Spinal cord (tissue), 9 donors: ENCODE measurements at regions not wholly inside any gene's neighbourhood (a gene's known extent, or its start where the extent isn't known, plus 50 kb on each side); places are given as distances from the start of the nearest gene placed in this dataset.

Experiments
- DNase-seq, 6 donors: peaks; one replicate each; pipeline versions ENCODE4 v3.0.0 to v3.0.0-alpha.2; 2013 to 2015; ENCODE audit warnings: low spot score in 6 of 6, low read depth in 4 of 6
- H3K27ac ChIP-seq: one replicate; pipeline ENCODE4 v1.5.1; 2013; ENCODE audit warnings: low read depth, low read length, control low read depth
- H3K27me3 ChIP-seq: one replicate; pipeline ENCODE4 v1.6.1; 2013; ENCODE audit warnings: low read length; ENCODE audit not compliant: control insufficient read depth, insufficient read depth
- H3K36me3 ChIP-seq: one replicate; pipeline ENCODE4 v1.6.1; 2013; ENCODE audit warnings: low read length; ENCODE audit not compliant: control insufficient read depth, insufficient read depth
- H3K4me1 ChIP-seq: one replicate; pipeline ENCODE4 v1.6.1; 2013; ENCODE audit warnings: low read length; ENCODE audit not compliant: control insufficient read depth, insufficient read depth
- H3K4me3 ChIP-seq: one replicate; pipeline ENCODE4 v1.5.1; 2013; ENCODE audit warnings: low read depth, low read length, control low read depth
- H3K9me3 ChIP-seq: one replicate; pipeline ENCODE4 v1.6.1; 2013; ENCODE audit warnings: low read length; ENCODE audit not compliant: control insufficient read depth, insufficient read depth
- WGBS: methylation state at CpG from one replicate; pipeline ENCODE4 v1.1.5; 2013; ENCODE audit warnings: missing lambda C conversion rate; ENCODE audit not compliant: insufficient coverage; 5-methylcytosine and 5-hydroxymethylcytosine counted together
- donor health status: healthy.

- Histone ChIP-seq H3K27ac (no peak overlapping the region), H3K36me3 (no peaks in the 10 kb centered on the region), H3K4me3 (no peak overlapping the region), H3K27me3 (no peaks in the 10 kb centered on the region), H3K9me3 (no peaks in the 10 kb centered on the region), H3K4me1 (peaks cover 5% of the 10 kb centered on the region)
- DNase-seq: no peak
- WGBS: 85% methylated on average over 8 of the region's 8 CpGs
Measured at GRCh38 chr19:30145467-30145866, 203.4 kb downstream of the URI1 start.

- Histone ChIP-seq H3K4me3 (no peak overlapping the region), H3K27me3 (no peaks in the 10 kb centered on the region), H3K9me3 (no peaks in the 10 kb centered on the region), H3K27ac (no peak overlapping the region), H3K36me3 (no peaks in the 10 kb centered on the region), H3K4me1 (peaks cover 5% of the 10 kb centered on the region)
- no peak for DNase-seq
- 86% methylated on average over 10 of the region's 14 CpGs for WGBS
Measured at GRCh38 chr19:30146346-30146745, 204.3 kb downstream of the URI1 start.

GRCh38 chr19:30148039-30148790 is 206.2 kb downstream of the URI1 start:
- H3K4me3 ChIP-seq: no peak overlapping the region
- no peak for DNase-seq
- H3K9me3 ChIP-seq: no peaks in the 10 kb centered on the region
- 70% methylated on average over 13 of the region's 13 CpGs for WGBS
- H3K36me3 ChIP-seq: no peaks in the 10 kb centered on the region
- H3K4me1 ChIP-seq: peaks cover 8% of the 10 kb centered on the region
- no peak overlapping the region for H3K27ac ChIP-seq
- no peaks in the 10 kb centered on the region for H3K27me3 ChIP-seq

GRCh38 chr19:30148803-30149202 is 206.8 kb downstream of the URI1 start:
- H3K9me3 ChIP-seq: no peaks in the 10 kb centered on the region
- H3K27me3 ChIP-seq: no peaks in the 10 kb centered on the region
- H3K4me3 ChIP-seq: no peak overlapping the region
- H3K27ac ChIP-seq: no peak overlapping the region
- WGBS: 94% methylated on average over 6 of the region's 8 CpGs
- H3K4me1 ChIP-seq: peaks cover 10% of the 10 kb centered on the region
- DNase-seq: no peak
- H3K36me3 ChIP-seq: no peaks in the 10 kb centered on the region

GRCh38 chr19:30149300-30149699 is 207.3 kb downstream of the URI1 start:
- Histone ChIP-seq H3K36me3 (no peaks in the 10 kb centered on the region), H3K4me3 (no peak overlapping the region), H3K27ac (no peak overlapping the region), H3K9me3 (no peaks in the 10 kb centered on the region), H3K27me3 (no peaks in the 10 kb centered on the region), H3K4me1 (peaks cover 10% of the 10 kb centered on the region)
- DNase-seq: no peak
- 83% methylated on average over 1 of the region's 6 CpGs for WGBS

GRCh38 chr19:30150626-30151025 is 208.6 kb downstream of the URI1 start:
- no CpG with 5 or more reads among the region's 8 CpGs for WGBS
- no peaks in the 10 kb centered on the region for H3K27me3 ChIP-seq
- no peak for DNase-seq

GRCh38 chr19:30151081-30151480 is 209.0 kb downstream of the URI1 start:
- Histone ChIP-seq H3K4me3 (no peak overlapping the region), H3K27me3 (no peaks in the 10 kb centered on the region), H3K27ac (no peak overlapping the region), H3K9me3 (no peaks in the 10 kb centered on the region), H3K4me1 (peaks cover 7% of the 10 kb centered on the region), H3K36me3 (no peaks in the 10 kb centered on the region)
- no peak for DNase-seq
- WGBS: 85% methylated on average over 4 of the region's 6 CpGs

More at GRCh38 chr19:30150626-30151025, 208.6 kb downstream of the URI1 start:
- Histone ChIP-seq H3K36me3 (no peaks in the 10 kb centered on the region), H3K4me3 (no peak overlapping the region), H3K27ac (no peak overlapping the region), H3K4me1 (peaks cover 10% of the 10 kb centered on the region), H3K9me3 (no peaks in the 10 kb centered on the region)

GRCh38 chr19:30152510-30153291 is 210.7 kb downstream of the URI1 start:
- no peaks in the 10 kb centered on the region for H3K9me3 ChIP-seq
- H3K27ac ChIP-seq: no peak overlapping the region
- no peak for DNase-seq
- no peak overlapping the region for H3K4me3 ChIP-seq
- 92% methylated on average over 8 of the region's 10 CpGs for WGBS
- H3K27me3 ChIP-seq: no peaks in the 10 kb centered on the region
- H3K36me3 ChIP-seq: no peaks in the 10 kb centered on the region
- peaks cover 5% of the 10 kb centered on the region for H3K4me1 ChIP-seq

- peaks cover 5% of the 10 kb centered on the region for H3K4me1 ChIP-seq
- H3K27me3 ChIP-seq: no peaks in the 10 kb centered on the region
- no peak overlapping the region for H3K4me3 ChIP-seq
- 27% methylated on average over 7 of the region's 18 CpGs for WGBS
- H3K27ac ChIP-seq: no peak overlapping the region
- no peaks in the 10 kb centered on the region for H3K9me3 ChIP-seq
- no peaks in the 10 kb centered on the region for H3K36me3 ChIP-seq
- DNase-seq: peak in 1 of 6 donors; percentile 47
Measured at GRCh38 chr19:30153326-30154210, 211.5 kb downstream of the URI1 start.
